Pancreas (tissue), 10 donors: ENCODE measurements at regions not wholly inside any gene's neighbourhood (a gene's known extent, or its start where the extent isn't known, plus 50 kb on each side); places are given as distances from the start of the nearest gene placed in this dataset.

Experiments
- ATAC-seq, 4 donors: fragments of 200-7000 bp; cut with Tn5 transposase; one replicate each; pipeline versions ENCODE4 v1.8.0 to v1.9.1; 2020; ENCODE audit warnings: mild to moderate bottlenecking in 4 of 4, moderate library complexity in 4 of 4
- DNase-seq, 6 donors: peaks; one replicate each; pipeline ENCODE4 v3.0.0-alpha.2; 2020
- FAIRE-seq: peaks from 2 replicates; lab custom pipeline; 2012; peaks lifted over from hg19 to GRCh38; lab: Jason Lieb, UNC
- H3K27ac ChIP-seq, 4 donors: fragments of 200-600 bp; sonication (generic); 1 replicate in 3 of 4; 2 replicates in 1 of 4; pipeline versions ENCODE4 v1.5.0 to v1.8.0; 2020
- H3K27me3 ChIP-seq, 4 donors: fragments of 200-600 bp; one replicate each; pipeline ENCODE4 v1.8.0; 2021
- H3K36me3 ChIP-seq, 3 donors: fragments of 200-600 bp; sonication (generic) in 1 of 3; one replicate each; pipeline versions ENCODE4 v1.5.0 to v1.8.0; 2020 to 2021
- H3K4me1 ChIP-seq, 3 donors: fragments of 200-600 bp; one replicate each; pipeline ENCODE4 v1.8.0; 2021
- H3K4me3 ChIP-seq, 4 donors: fragments of 200-600 bp; sonication (generic) in 2 of 4; one replicate each; pipeline versions ENCODE4 v1.5.0 to v1.8.0; 2020 to 2021
- H3K9me3 ChIP-seq, 4 donors: fragments of 200-600 bp; one replicate each; pipeline ENCODE4 v1.8.0; 2021
- CTCF ChIP-seq, 4 donors: fragments of 200-600 bp; sonication (generic) in 3 of 4; IDR thresholded peaks; one replicate each; pipeline versions ENCODE4 v1.5.0 to v1.8.0; 2021; ENCODE audit warnings: antibody characterized with exemption in 4 of 4
- WGBS, 2 donors: extraction: QIAGEN DNeasy Blood & Tissue Kit; methylation state at CpG; one replicate each; pipeline ENCODE4 v1.1.7; 2013; 5-methylcytosine and 5-hydroxymethylcytosine counted together
- intact Hi-C, 3 donors: fragments of 100-400 bp; cut with DNase I; formaldehyde crosslinking; loops; one replicate each; pipeline versions ENCODE4 v1.11.1 to v1.14.2; 2022
- donor health status: healthy with polysubstance abuse.
- donor health status: DM: no; HTN: no; CAD: no; lungs with moderate emphysema.
- donor health status: DM: no; HTN: no; CAD: no.
- donor health status: control.
- donor health status: control.
- donor health status: Bipolar disorder and iron deficiency.
- donor health status: DM: yes; HTN: yes; CAD: no.
- donor health status: DM: no; HTN: no; CAD: no.
- donor health status: DM: no; HTN: no; CAD: no.
- donor health status: DM: yes; HTN: yes; CAD: no.

- 89 to 92% methylated on average over 19 of the region's 19 CpGs for WGBS, 2 donors
Measured at GRCh38 chr5:139740138-139740991, 55.2 kb upstream of the PSD2 start.

GRCh38 chr5:139740992-139741672 lies 54.5 kb upstream of the PSD2 start:
- Histone ChIP-seq H3K27ac (no peak overlapping the region), H3K9me3 (no peaks in the 10 kb centered on the region), H3K27me3 (no peaks in the 10 kb centered on the region), H3K36me3 (no peaks in the 10 kb centered on the region), H3K4me1 (peaks cover 0 to 7% (median 0%) of the 10 kb centered on the region in 3 donors), H3K4me3 (no peak overlapping the region)
- intact Hi-C loops: no loop called here
- TF ChIP-seq CTCF (IDR thresholded peaks at IDR 0.05): no peak
- DNase-seq: no peak
- no peak for FAIRE-seq
- ATAC-seq: no peak
- 89 to 90% methylated on average over 6 of the region's 6 CpGs for WGBS, 2 donors

More at GRCh38 chr5:139740138-139740991, 55.2 kb upstream of the PSD2 start:
- no peak overlapping the region for H3K27ac ChIP-seq
- FAIRE-seq: no peak
- no peaks in the 10 kb centered on the region for H3K36me3 ChIP-seq
- no peaks in the 10 kb centered on the region for H3K27me3 ChIP-seq
- H3K9me3 ChIP-seq: no peaks in the 10 kb centered on the region
- no peak for DNase-seq
- no peak for ATAC-seq
- H3K4me3 ChIP-seq: no peak overlapping the region
- intact Hi-C loops: no loop called here
- no peak for TF ChIP-seq CTCF (IDR thresholded peaks at IDR 0.05)
- no peaks in the 10 kb centered on the region for H3K4me1 ChIP-seq

- ATAC-seq (no peak), DNase-seq (no peak), FAIRE-seq (no peak)
- H3K27ac ChIP-seq: no peak overlapping the region
- H3K4me1 ChIP-seq: peaks cover 6 to 13% (median 6%) of the 10 kb centered on the region in 3 donors
- no peaks in the 10 kb centered on the region for H3K36me3 ChIP-seq
- no peaks in the 10 kb centered on the region for H3K27me3 ChIP-seq
- WGBS, 2 donors: 73 to 76% methylated on average over 3 of the region's 3 CpGs
- TF ChIP-seq CTCF (IDR thresholded peaks at IDR 0.05): no peak
- no peaks in the 10 kb centered on the region for H3K9me3 ChIP-seq
- H3K4me3 ChIP-seq: no peak overlapping the region
- intact Hi-C loops: no loop called here
Measured at GRCh38 chr5:139741823-139742172, 53.8 kb upstream of the PSD2 start.

- 86 to 92% methylated on average over 14 of the region's 14 CpGs for WGBS, 2 donors
- ATAC-seq (no peak), FAIRE-seq (no peak), DNase-seq (no peak)
- H3K4me1 ChIP-seq: peaks cover 8 to 16% (median 10%) of the 10 kb centered on the region in 3 donors
- H3K27ac ChIP-seq: no peak overlapping the region
- no peak overlapping the region for H3K4me3 ChIP-seq
- H3K36me3 ChIP-seq: no peaks in the 10 kb centered on the region
- H3K27me3 ChIP-seq: no peaks in the 10 kb centered on the region
- intact Hi-C loops: no loop called here
- TF ChIP-seq CTCF (IDR thresholded peaks at IDR 0.05): no peak
- no peaks in the 10 kb centered on the region for H3K9me3 ChIP-seq
Measured at GRCh38 chr5:139742173-139742903, 53.3 kb upstream of the PSD2 start.
